Right renal pelvis (tissue), 4 donors: ENCODE measurements at regions not wholly inside any gene's neighbourhood (a gene's known extent, or its start where the extent isn't known, plus 50 kb on each side); places are given as distances from the start of the nearest gene placed in this dataset.
"Not testable (repeated sequence)": the region's sequence is repeated elsewhere in the genome, so short reads cannot be mapped to it uniquely, and the experiment has no call there.

Source experiments
- DNase-seq, 4 donors: peaks; one replicate each; pipeline ENCODE4 v3.0.0-alpha.2; 2013; ENCODE audit warnings: low read depth in 4 of 4, low spot score in 3 of 4, missing footprints in 1 of 4

DNA sequence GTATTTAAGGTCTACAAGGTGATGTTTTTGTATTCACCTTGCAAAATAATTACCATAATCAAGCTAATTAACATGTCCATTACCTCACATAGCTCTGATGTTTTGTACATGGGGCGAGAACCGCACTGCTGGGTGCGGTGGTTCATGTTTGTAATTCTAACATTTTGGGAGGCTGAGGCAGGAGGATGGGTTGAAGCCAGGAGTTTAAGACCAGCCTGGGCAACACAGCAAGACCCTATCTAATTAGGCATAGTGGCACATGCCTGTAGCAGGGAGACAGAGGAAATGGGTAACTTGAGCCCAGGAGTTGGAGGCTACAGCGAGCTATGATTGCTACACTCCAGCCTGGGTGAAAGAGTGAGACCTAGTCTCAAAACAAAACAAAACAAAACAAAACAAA lies 248.2 kb upstream of the NSMCE3 start:
- DNase-seq = no peak

GRCh38 chr15:29516929-29517328 lies 247.3 kb upstream of the NSMCE3 start:
- DNase-seq = no peak

- DNase-seq = no peak
These were observed 245.3 kb upstream of the NSMCE3 start for GRCh38 chr15:29514926-29515325.

- no peak for DNase-seq
These were observed 242.0 kb upstream of the NSMCE3 start for GRCh38 chr15:29511663-29512062.

GRCh38 chr15:29505535-29505934 lies 235.9 kb upstream of the NSMCE3 start:
- DNase-seq = not testable (repeated sequence)

- no peak for DNase-seq
These were observed 221.3 kb upstream of the NSMCE3 start for GRCh38 chr15:29490747-29491471.

- no peak for DNase-seq
These were observed 211.3 kb upstream of the NSMCE3 start for GRCh38 chr15:29480949-29481348.

DNA sequence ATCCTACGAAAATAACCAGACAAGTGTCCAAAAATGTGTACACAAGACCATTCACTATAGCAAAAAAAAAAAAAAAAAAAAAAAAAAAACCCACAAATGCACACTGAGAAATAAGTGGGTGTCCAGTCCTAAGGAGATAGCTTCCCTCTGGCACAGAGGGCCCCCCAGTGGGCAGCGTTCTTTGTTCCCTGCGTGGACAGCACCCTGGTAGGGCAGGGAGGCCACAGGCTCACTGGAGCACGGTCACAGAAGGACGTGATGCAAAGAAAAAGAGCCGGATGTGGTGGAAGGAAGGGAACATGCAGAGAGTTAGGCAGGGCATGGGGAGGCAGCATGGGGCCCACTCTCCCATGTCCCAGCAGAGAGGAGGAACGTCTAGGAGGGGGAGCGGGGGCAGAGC lies 210.7 kb upstream of the NSMCE3 start:
- DNase-seq = no peak

- no peak for DNase-seq
These were observed 207.6 kb upstream of the NSMCE3 start for GRCh38 chr15:29477256-29477655.

GRCh38 chr15:29476503-29477080 lies 207.0 kb upstream of the NSMCE3 start:
- no peak for DNase-seq

GRCh38 chr15:29475096-29475495 lies 205.5 kb upstream of the NSMCE3 start:
- no peak for DNase-seq

DNA sequence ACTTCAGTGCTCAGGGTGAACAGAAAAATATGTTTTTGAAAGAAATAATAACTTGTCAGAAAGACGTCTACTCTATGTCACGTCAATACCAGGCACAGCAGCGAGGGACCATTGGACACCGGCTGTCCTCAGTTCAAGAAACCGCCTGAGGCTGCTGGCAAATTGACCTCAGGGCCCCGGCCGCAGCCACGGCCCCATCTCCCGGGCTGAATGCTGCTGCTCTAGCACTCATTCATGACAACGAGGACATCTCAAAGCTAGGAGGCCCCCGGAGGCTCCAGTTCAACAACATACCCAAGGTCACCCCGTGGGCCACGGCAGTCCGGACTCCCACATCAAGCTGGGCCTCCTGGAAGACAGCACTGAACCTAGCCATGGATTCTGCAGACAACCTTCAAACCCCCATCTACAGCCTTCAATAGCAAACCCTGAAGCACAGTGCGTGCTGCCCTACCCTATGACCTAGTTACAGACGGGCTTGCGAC lies 204.0 kb upstream of the NSMCE3 start:
- no peak for DNase-seq

GRCh38 chr15:29472901-29473445 lies 203.4 kb upstream of the NSMCE3 start:
- no peak for DNase-seq

GRCh38 chr15:29471757-29472156 lies 202.1 kb upstream of the NSMCE3 start:
- no peak for DNase-seq

DNA sequence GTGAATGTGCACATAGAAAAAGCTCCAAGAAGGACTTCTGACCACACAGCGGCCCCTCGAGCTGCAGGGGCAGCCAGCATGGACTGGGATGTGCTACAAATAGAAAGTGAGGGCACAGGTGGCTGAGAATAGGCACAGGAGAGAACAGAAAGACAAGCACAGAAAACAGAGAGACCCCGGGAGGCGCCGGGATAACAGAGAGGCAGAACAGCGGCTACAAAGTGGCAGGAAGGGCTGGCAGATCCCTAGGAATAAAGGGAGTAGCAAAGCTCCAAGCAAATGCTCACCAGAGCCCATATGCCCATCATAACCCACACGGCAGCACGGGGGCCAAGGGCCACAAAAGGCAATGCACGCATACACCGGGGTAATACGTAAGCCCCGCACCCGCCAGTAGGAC lies 201.7 kb upstream of the NSMCE3 start:
- DNase-seq = no peak

DNA sequence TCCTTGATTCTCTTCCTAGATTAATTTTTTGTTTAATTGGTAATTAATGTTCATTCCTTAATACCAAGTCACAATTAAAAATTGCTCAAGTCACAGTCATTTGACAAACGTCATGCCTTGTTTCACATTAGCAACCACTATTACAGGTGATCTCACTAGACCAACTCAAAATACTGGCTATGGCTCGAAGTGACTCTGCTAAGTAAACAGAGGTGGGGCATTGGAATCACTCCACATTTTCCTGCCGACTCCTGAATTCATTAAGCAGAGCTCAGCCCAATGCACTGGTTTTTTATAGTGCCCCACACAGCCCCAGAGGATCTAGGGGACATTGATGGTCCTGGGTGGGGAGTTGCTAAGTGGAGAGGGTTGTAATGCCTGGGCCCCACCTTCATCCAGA lies 201.2 kb upstream of the NSMCE3 start:
- no peak for DNase-seq

GRCh38 chr15:29470311-29470710 lies 200.7 kb upstream of the NSMCE3 start:
- DNase-seq = no peak

- DNase-seq = no peak
These were observed 199.3 kb upstream of the NSMCE3 start for GRCh38 chr15:29468899-29469298.

- no peak for DNase-seq
These were observed 197.5 kb upstream of the NSMCE3 start for GRCh38 chr15:29467091-29467490.

DNA sequence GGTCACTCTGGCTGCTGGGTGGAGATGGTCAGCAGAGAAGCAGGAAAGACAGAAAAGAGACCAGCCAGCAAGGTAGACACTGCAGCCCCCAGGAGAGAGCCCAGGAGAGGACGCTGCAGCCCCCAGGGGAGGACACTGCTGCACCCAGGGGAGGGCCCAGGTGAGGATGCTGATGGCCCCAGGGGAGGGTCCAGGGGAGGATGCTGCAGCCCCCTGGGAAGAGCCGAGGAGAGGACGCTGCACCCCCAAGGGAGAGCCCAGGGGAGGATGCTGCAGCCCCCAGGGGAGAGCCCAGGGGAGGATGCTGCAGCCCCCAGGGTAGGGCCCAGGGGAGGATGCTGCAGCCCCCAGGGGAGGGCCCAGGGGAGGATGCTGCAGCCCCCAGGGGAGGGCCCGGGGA lies 196.7 kb upstream of the NSMCE3 start:
- DNase-seq = no peak

DNA sequence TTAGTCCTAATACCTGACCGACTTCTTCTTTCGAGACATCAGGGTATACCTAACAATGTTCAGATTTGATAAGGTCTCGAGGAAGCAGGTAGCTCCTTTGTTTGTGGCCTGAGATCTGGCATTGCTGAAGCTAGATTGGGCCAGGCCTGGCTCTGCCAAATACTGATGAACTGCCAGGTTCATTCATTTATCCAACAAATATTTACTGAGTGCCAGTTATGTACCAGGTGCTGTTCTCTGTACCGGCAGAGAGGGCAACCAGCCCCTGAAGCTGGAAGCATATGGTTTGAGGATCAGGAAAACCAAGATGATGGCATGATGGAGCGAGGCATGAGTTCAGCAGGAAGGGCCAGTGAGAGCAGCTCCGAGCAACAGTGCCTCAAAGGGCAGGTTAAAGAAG lies 196.2 kb upstream of the NSMCE3 start:
- DNase-seq = no peak

DNA sequence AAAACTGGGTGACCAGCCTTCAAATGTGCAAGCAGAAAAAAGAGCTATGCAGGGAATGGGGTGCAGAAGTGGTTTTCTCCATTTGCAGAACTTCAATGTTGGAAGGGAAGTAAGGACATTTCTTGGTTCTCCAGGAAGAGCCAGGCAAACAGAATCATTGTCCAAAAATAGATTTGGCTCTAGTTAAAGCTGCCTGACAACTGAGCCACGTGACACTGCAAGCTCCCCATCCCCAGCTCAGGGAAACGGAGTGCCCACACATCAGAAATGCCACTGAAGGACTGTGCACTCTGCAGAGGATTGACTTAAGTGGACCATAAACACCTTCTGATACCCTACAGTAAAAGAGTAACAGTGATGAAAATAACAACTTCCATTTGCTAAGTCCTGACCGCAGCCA lies 195.6 kb upstream of the NSMCE3 start:
- DNase-seq = no peak
